ENCODE measurements at regions not wholly inside any gene's neighbourhood (a gene's known extent, or its start where the extent isn't known, plus 50 kb on each side); places are given as distances from the start of the nearest gene placed in this dataset.
"Not testable (repeated sequence)": the region's sequence is repeated elsewhere in the genome, so short reads cannot be mapped to it uniquely, and the experiment has no call there.

GRCh38 chr14:100426314-100426713, 103.2 kb downstream of the SLC25A47 start:
- no peak for TF ChIP-seq MAX (IDR thresholded peaks at IDR 0.05; ENCODE audit: low read depth, low read length)
- TF ChIP-seq CTCF (IDR thresholded peaks at IDR 0.05; ENCODE audit: low read depth, low read length) = no peak
- no peak for TF ChIP-seq POLR2A (IDR thresholded peaks at IDR 0.05; ENCODE audit: extremely low read depth, insufficient read length)
- TF ChIP-seq MYC (IDR thresholded peaks at IDR 0.05; ENCODE audit: low read depth, low read length) = no peak
- DNase-seq (ENCODE audit: low read depth) = no peak
- H3K4me3 ChIP-seq (ENCODE audit: low read depth, low read length) = no peak overlapping the region

GRCh38 chr14:100427166-100427565, 104.0 kb downstream of the SLC25A47 start:
- no peak for TF ChIP-seq MAX (IDR thresholded peaks at IDR 0.05; ENCODE audit: low read depth, low read length)
- no peak for TF ChIP-seq MYC (IDR thresholded peaks at IDR 0.05; ENCODE audit: low read depth, low read length)
- no peak for TF ChIP-seq POLR2A (IDR thresholded peaks at IDR 0.05; ENCODE audit: extremely low read depth, insufficient read length)
- no peak for TF ChIP-seq CTCF (IDR thresholded peaks at IDR 0.05; ENCODE audit: low read depth, low read length)
- no peak overlapping the region for H3K4me3 ChIP-seq (ENCODE audit: low read depth, low read length)
- no peak for DNase-seq (ENCODE audit: low read depth)

GRCh38 chr14:100428727-100429126, 105.6 kb downstream of the SLC25A47 start:
- no peak overlapping the region for H3K4me3 ChIP-seq (ENCODE audit: low read depth, low read length)
- peak; percentile 21 for DNase-seq (ENCODE audit: low read depth)
- TF ChIP-seq CTCF (IDR thresholded peaks at IDR 0.05; ENCODE audit: low read depth, low read length) (no peak), MAX (IDR thresholded peaks at IDR 0.05; ENCODE audit: low read depth, low read length) (no peak), POLR2A (IDR thresholded peaks at IDR 0.05; ENCODE audit: extremely low read depth, insufficient read length) (no peak), MYC (IDR thresholded peaks at IDR 0.05; ENCODE audit: low read depth, low read length) (no peak)

- DNase-seq (ENCODE audit: low read depth) = no peak
- TF ChIP-seq MAX (IDR thresholded peaks at IDR 0.05; ENCODE audit: low read depth, low read length) (no peak), CTCF (IDR thresholded peaks at IDR 0.05; ENCODE audit: low read depth, low read length) (no peak), MYC (IDR thresholded peaks at IDR 0.05; ENCODE audit: low read depth, low read length) (no peak), POLR2A (IDR thresholded peaks at IDR 0.05; ENCODE audit: extremely low read depth, insufficient read length) (no peak)
- H3K4me3 ChIP-seq (ENCODE audit: low read depth, low read length) = no peak overlapping the region
Measured at GRCh38 chr14:100429537-100429936, 106.4 kb downstream of the SLC25A47 start.

- no peak overlapping the region for H3K4me3 ChIP-seq (ENCODE audit: low read depth, low read length)
- no peak for TF ChIP-seq MYC (IDR thresholded peaks at IDR 0.05; ENCODE audit: low read depth, low read length)
- TF ChIP-seq MAX (IDR thresholded peaks at IDR 0.05; ENCODE audit: low read depth, low read length) = no peak
- TF ChIP-seq CTCF (IDR thresholded peaks at IDR 0.05; ENCODE audit: low read depth, low read length) = no peak
- no peak for TF ChIP-seq POLR2A (IDR thresholded peaks at IDR 0.05; ENCODE audit: extremely low read depth, insufficient read length)
- DNase-seq (ENCODE audit: low read depth) = no peak
Measured at GRCh38 chr14:100430571-100430970, 107.4 kb downstream of the SLC25A47 start.

- not testable (repeated sequence) for DNase-seq (ENCODE audit: low read depth); H3K4me3 ChIP-seq (ENCODE audit: low read depth, low read length)
Measured at GRCh38 chr14:100431461-100431860, 108.3 kb downstream of the SLC25A47 start.
